HepG2 (cell line): ENCODE measurements at regions not wholly inside any gene's neighbourhood (a gene's known extent, or its start where the extent isn't known, plus 50 kb on each side); places are given as distances from the start of the nearest gene placed in this dataset.

Source experiments
- ATF4 ChIP-seq, 2 experiments: fragments of 450-650 bp in 1 of 2; sonication (generic) in 1 of 2; formaldehyde crosslinking; IDR thresholded peaks; 2 replicates each; pipeline versions ENCODE4 v1.5.0 to v1.8.0; 2020 to 2022; ENCODE audit warnings: mild to moderate bottlenecking in 1 of 2, missing genetic modification reagents in 1 of 2
- ATF7-NPFF ChIP-seq: sonication (generic); formaldehyde crosslinking; IDR thresholded peaks from 2 replicates; pipeline ENCODE4 v1.8.1; 2023; ENCODE audit warnings: mild to moderate bottlenecking, low read depth, missing genetic modification reagents, moderate library complexity
- CEBPG ChIP-seq: IDR thresholded peaks from 2 replicates; pipeline ENCODE4 v1.6.1; 2016
- EP300 ChIP-seq, 3 experiments: sonication (generic) in 1 of 3; formaldehyde crosslinking in 1 of 3; IDR thresholded peaks; 2 replicates each; pipeline versions ENCODE4 v1.5.1 to v1.6.1; 2011 to 2020; ENCODE audit warnings: low read depth in 2 of 3, low read length in 2 of 3, borderline replicate concordance in 1 of 3, improper control_type of control experiment in 1 of 3, mild to moderate bottlenecking in 1 of 3, missing genetic modification reagents in 1 of 3, moderate library complexity in 1 of 3
- ERF ChIP-seq: IDR thresholded peaks from 2 replicates; pipeline ENCODE4 v1.6.1; 2018; ENCODE audit warnings: missing biosample characterization, missing genetic modification reagents
- GTF3A ChIP-seq: sonication (generic); formaldehyde crosslinking; conservative IDR thresholded peaks from 2 replicates; pipeline ENCODE4 v1.4.0; 2020; ENCODE audit warnings: mild to moderate bottlenecking, missing genetic modification reagents
- HMG20B ChIP-seq: conservative IDR thresholded peaks from 2 replicates; pipeline ENCODE4 v1.6.1; 2016; ENCODE audit warnings: missing genetic modification reagents, missing compliant biosample characterization
- HNF4A ChIP-seq: sonication (generic); formaldehyde crosslinking; IDR thresholded peaks from 2 replicates; pipeline ENCODE4 v1.4.0; 2020; ENCODE audit warnings: missing genetic modification reagents
- KAT7 ChIP-seq: IDR thresholded peaks from 2 replicates; pipeline ENCODE4 v1.6.1; 2018; ENCODE audit warnings: borderline replicate concordance, missing compliant biosample characterization
- KDM4B ChIP-seq: sonication (generic); formaldehyde crosslinking; IDR thresholded peaks from 2 replicates; pipeline ENCODE4 v1.4.0; 2020; ENCODE audit warnings: missing genetic modification reagents
- MAZ ChIP-seq, 2 experiments: sonication (generic) in 1 of 2; formaldehyde crosslinking in 1 of 2; IDR thresholded peaks; 2 replicates each; pipeline versions ENCODE4 v1.5.0 to v1.6.1; 2012 to 2020; ENCODE audit warnings: low read depth in 2 of 2, mild to moderate bottlenecking in 2 of 2, borderline replicate concordance in 1 of 2, improper control_type of control experiment in 1 of 2, low read length in 1 of 2, missing genetic modification reagents in 1 of 2, moderate library complexity in 1 of 2
- NRL ChIP-seq: sonication (generic); formaldehyde crosslinking; IDR thresholded peaks from 2 replicates; pipeline ENCODE4 v1.5.0; 2020; ENCODE audit warnings: missing genetic modification reagents, mild to moderate bottlenecking, moderate library complexity, borderline replicate concordance
- RARA ChIP-seq: IDR thresholded peaks from 2 replicates; pipeline ENCODE4 v1.6.1; 2016; ENCODE audit warnings: missing genetic modification reagents, missing compliant biosample characterization
- RFX1 ChIP-seq: fragments of 450-650 bp; IDR thresholded peaks from 2 replicates; pipeline ENCODE4 v1.6.1; 2017
- SNAPC4 ChIP-seq: sonication (generic); formaldehyde crosslinking; IDR thresholded peaks from 2 replicates; pipeline ENCODE4 v1.4.0; 2020; ENCODE audit warnings: mild to moderate bottlenecking, missing genetic modification reagents
- TCF7 ChIP-seq: sonication (generic); IDR thresholded peaks from 2 replicates; pipeline ENCODE4 v1.6.1; 2016; ENCODE audit warnings: antibody characterized with exemption, low read depth
- TFDP2 ChIP-seq: sonication (generic); formaldehyde crosslinking; IDR thresholded peaks from 2 replicates; pipeline ENCODE4 v1.4.0; 2020; ENCODE audit warnings: missing genetic modification reagents
- ZBTB10 ChIP-seq: sonication (generic); formaldehyde crosslinking; IDR thresholded peaks from 2 replicates; pipeline ENCODE4 v1.4.0; 2020; ENCODE audit warnings: missing genetic modification reagents, borderline replicate concordance
- ZNF207 ChIP-seq: fragments of 450-650 bp; IDR thresholded peaks from 2 replicates; pipeline ENCODE4 v1.6.1; 2016; ENCODE audit warnings: antibody characterized with exemption, borderline replicate concordance

GRCh38 chr5:159463590-159464321 lies 133.5 kb upstream of the IL12B start (continued):
- peak; percentile 47; the same call in 1 of the 2 replicates for TF ChIP-seq TCF7
- no peak for TF ChIP-seq SNAPC4 (CRISPR knock-in tag)
- 0 out of 2 replicates have a peak, but pooled peaks have one; percentile 49 for TF ChIP-seq CEBPG (CRISPR knock-in tag)
- TF ChIP-seq ATF4 (CRISPR knock-in tag; IDR thresholded peaks at IDR 0.05) = no peak
- TF ChIP-seq ZBTB10 (CRISPR knock-in tag) = no peak
- TF ChIP-seq EP300 (IDR thresholded peaks at IDR 0.05; ENCODE audit: low read depth in 2 of 2, low read length in 2 of 2) = peak; percentile 35 to 59; a peak in 3 of 4 replicates
- peak; percentile 19; the same call in 1 of the 2 replicates for TF ChIP-seq EP300 (CRISPR knock-in tag; IDR thresholded peaks at IDR 0.05; ENCODE audit: borderline replicate concordance)
- TF ChIP-seq ERF = 0 out of 2 replicates have a peak, but pooled peaks have one; percentile 48
- TF ChIP-seq HMG20B (CRISPR knock-in tag) = 0 out of 2 replicates have a peak, but pooled peaks have one; percentile 24
- no peak for TF ChIP-seq ATF7-NPFF (CRISPR knock-in tag)
- peak; percentile 59 for TF ChIP-seq HNF4A
- TF ChIP-seq NRL = no peak
- TF ChIP-seq MAZ (IDR thresholded peaks at IDR 0.05; ENCODE audit: borderline replicate concordance, low read depth, low read length) = no peak
- no peak for TF ChIP-seq MAZ (CRISPR knock-in tag; IDR thresholded peaks at IDR 0.05; ENCODE audit: low read depth)
- TF ChIP-seq RFX1 = no peak
- no peak for TF ChIP-seq TFDP2 (CRISPR knock-in tag)
- peak; percentile 79 for TF ChIP-seq RARA
- TF ChIP-seq KAT7 = no peak
- TF ChIP-seq KDM4B (CRISPR knock-in tag) = no peak
- no peak for TF ChIP-seq ZNF207
- no peak for TF ChIP-seq GTF3A (CRISPR knock-in tag)
